GM19455 (cell line): ENCODE measurements at regions not wholly inside any gene's neighbourhood (a gene's known extent, or its start where the extent isn't known, plus 50 kb on each side); places are given as distances from the start of the nearest gene placed in this dataset.
"Not testable (repeated sequence)": the region's sequence is repeated elsewhere in the genome, so short reads cannot be mapped to it uniquely, and the experiment has no call there.

Experiments
- ATAC-seq: cut with Tn5 transposase; IDR thresholded peaks from one replicate; pipeline ENCODE4 v1.9.1; 2021; ENCODE audit not compliant: unreplicated experiment

GRCh38 chr3:147160984-147161383 is 245.4 kb downstream of the ZIC4 start:
- no peak for ATAC-seq

GRCh38 chr3:147159141-147159540 is 247.2 kb downstream of the ZIC4 start:
- ATAC-seq = no peak

- ATAC-seq = no peak
Measured at GRCh38 chr3:147157631-147158030, 248.7 kb downstream of the ZIC4 start.

GRCh38 chr3:147154988-147155387 is 251.4 kb downstream of the ZIC4 start:
- ATAC-seq = not testable (repeated sequence)

GRCh38 chr3:147153830-147154539 is 252.4 kb downstream of the ZIC4 start:
- no peak for ATAC-seq

- no peak for ATAC-seq
Measured at GRCh38 chr3:147152476-147152875, 253.9 kb downstream of the ZIC4 start.

- ATAC-seq = no peak
Measured at GRCh38 chr3:147141516-147142288, 264.6 kb downstream of the ZIC4 start.

- ATAC-seq = no peak
Measured at GRCh38 chr3:147139341-147139740, 267.0 kb downstream of the ZIC4 start.

- ATAC-seq = no peak
Measured at GRCh38 chr3:147132168-147132567, 274.2 kb downstream of the ZIC4 start.

GRCh38 chr3:147130461-147130860 is 275.9 kb downstream of the ZIC4 start:
- ATAC-seq = no peak

- no peak for ATAC-seq
Measured at GRCh38 chr3:147129665-147130064, 276.7 kb downstream of the ZIC4 start.

- no peak for ATAC-seq
Measured at GRCh38 chr3:147122350-147122749, 284.0 kb downstream of the ZIC4 start.

GRCh38 chr3:147119989-147120388 is 286.4 kb downstream of the ZIC4 start:
- ATAC-seq = no peak

GRCh38 chr3:147119346-147119745 is 287.0 kb downstream of the ZIC4 start:
- no peak for ATAC-seq

GRCh38 chr3:147118611-147119010 is 287.7 kb downstream of the ZIC4 start:
- ATAC-seq = no peak

GRCh38 chr3:147117631-147118030 is 288.7 kb downstream of the ZIC4 start:
- no peak for ATAC-seq

GRCh38 chr3:147113293-147114044 is 292.9 kb downstream of the ZIC4 start:
- no peak for ATAC-seq

- ATAC-seq = no peak
Measured at GRCh38 chr3:147099076-147099475, 307.3 kb downstream of the ZIC4 start.

GRCh38 chr3:147090461-147090860 is 315.9 kb downstream of the ZIC4 start:
- ATAC-seq = no peak

GRCh38 chr3:147089286-147089685 is 317.1 kb downstream of the ZIC4 start:
- no peak for ATAC-seq

GRCh38 chr3:147059500-147059899 is 346.8 kb downstream of the ZIC4 start:
- not testable (repeated sequence) for ATAC-seq

- no peak for ATAC-seq
Measured at GRCh38 chr3:147049821-147050220, 356.5 kb downstream of the ZIC4 start.
